ENCODE measurements at regions not wholly inside any gene's neighbourhood (a gene's known extent, or its start where the extent isn't known, plus 50 kb on each side); places are given as distances from the start of the nearest gene placed in this dataset.

GRCh38 chr3:102332934-102333333, 101.9 kb upstream of the ZPLD1 start:
- H3K27me3 Mint-ChIP-seq (ENCODE audit: unreplicated experiment): peaks cover 1% of the 10 kb centered on the region
- TF ChIP-seq, protein P1, sequence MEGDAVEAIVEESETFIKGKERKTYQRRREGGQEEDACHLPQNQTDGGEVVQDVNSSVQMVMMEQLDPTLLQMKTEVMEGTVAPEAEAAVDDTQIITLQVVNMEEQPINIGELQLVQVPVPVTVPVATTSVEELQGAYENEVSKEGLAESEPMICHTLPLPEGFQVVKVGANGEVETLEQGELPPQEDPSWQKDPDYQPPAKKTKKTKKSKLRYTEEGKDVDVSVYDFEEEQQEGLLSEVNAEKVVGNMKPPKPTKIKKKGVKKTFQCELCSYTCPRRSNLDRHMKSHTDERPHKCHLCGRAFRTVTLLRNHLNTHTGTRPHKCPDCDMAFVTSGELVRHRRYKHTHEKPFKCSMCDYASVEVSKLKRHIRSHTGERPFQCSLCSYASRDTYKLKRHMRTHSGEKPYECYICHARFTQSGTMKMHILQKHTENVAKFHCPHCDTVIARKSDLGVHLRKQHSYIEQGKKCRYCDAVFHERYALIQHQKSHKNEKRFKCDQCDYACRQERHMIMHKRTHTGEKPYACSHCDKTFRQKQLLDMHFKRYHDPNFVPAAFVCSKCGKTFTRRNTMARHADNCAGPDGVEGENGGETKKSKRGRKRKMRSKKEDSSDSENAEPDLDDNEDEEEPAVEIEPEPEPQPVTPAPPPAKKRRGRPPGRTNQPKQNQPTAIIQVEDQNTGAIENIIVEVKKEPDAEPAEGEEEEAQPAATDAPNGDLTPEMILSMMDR (IDR thresholded peaks at IDR 0.05; ENCODE audit: unreplicated experiment): no peak
- no peak overlapping the region for H3K27ac Mint-ChIP-seq (ENCODE audit: unreplicated experiment)
- H3K4me1 Mint-ChIP-seq (ENCODE audit: unreplicated experiment): no peaks in the 10 kb centered on the region
- no peak overlapping the region for H3K4me3 Mint-ChIP-seq (ENCODE audit: unreplicated experiment)
- no peaks in the 10 kb centered on the region for H3K36me3 Mint-ChIP-seq (ENCODE audit: low read depth, unreplicated experiment)
- no peak for DNase-seq (ENCODE audit: low spot score)
- no peaks in the 10 kb centered on the region for H3K9me3 Mint-ChIP-seq (ENCODE audit: unreplicated experiment)

GRCh38 chr3:102336130-102336529, 98.7 kb upstream of the ZPLD1 start:
- TF ChIP-seq, protein P1 (IDR thresholded peaks at IDR 0.05; ENCODE audit: unreplicated experiment): no peak
- Mint-ChIP-seq H3K36me3 (ENCODE audit: low read depth, unreplicated experiment) (no peaks in the 10 kb centered on the region), H3K4me3 (ENCODE audit: unreplicated experiment) (no peak overlapping the region), H3K27me3 (ENCODE audit: unreplicated experiment) (no peaks in the 10 kb centered on the region), H3K27ac (ENCODE audit: unreplicated experiment) (no peak overlapping the region), H3K4me1 (ENCODE audit: unreplicated experiment) (no peaks in the 10 kb centered on the region), H3K9me3 (ENCODE audit: unreplicated experiment) (no peaks in the 10 kb centered on the region)
- DNase-seq (ENCODE audit: low spot score): no peak

GRCh38 chr3:102339671-102340070, 95.1 kb upstream of the ZPLD1 start:
- Mint-ChIP-seq H3K4me3 (ENCODE audit: unreplicated experiment) (no peak overlapping the region), H3K9me3 (ENCODE audit: unreplicated experiment) (no peaks in the 10 kb centered on the region), H3K4me1 (ENCODE audit: unreplicated experiment) (no peaks in the 10 kb centered on the region), H3K27me3 (ENCODE audit: unreplicated experiment) (no peaks in the 10 kb centered on the region), H3K36me3 (ENCODE audit: low read depth, unreplicated experiment) (no peaks in the 10 kb centered on the region), H3K27ac (ENCODE audit: unreplicated experiment) (no peak overlapping the region)
- no peak for DNase-seq (ENCODE audit: low spot score)
- TF ChIP-seq, protein P1 (IDR thresholded peaks at IDR 0.05; ENCODE audit: unreplicated experiment): no peak

DNA sequence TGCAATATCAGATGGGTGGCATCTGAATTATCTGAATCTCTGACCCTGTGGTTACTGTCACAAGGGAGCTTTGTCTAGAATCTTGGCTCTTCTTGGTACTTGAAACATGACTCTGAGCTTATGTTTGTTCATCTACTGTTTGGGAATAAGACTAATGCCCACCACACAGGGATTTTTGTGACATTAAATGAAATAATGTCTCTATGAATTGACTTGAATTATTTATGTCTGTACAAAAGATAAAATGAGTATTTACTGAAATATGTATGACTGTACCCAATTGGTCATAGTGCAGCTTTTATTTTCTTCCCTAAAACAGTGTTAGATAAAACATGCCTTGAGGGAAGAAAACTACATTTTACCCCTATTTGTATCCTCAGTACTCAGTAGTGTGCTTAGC, 87.9 kb upstream of the ZPLD1 start:
- H3K36me3 Mint-ChIP-seq (ENCODE audit: low read depth, unreplicated experiment): no peaks in the 10 kb centered on the region
- TF ChIP-seq, protein P1 (IDR thresholded peaks at IDR 0.05; ENCODE audit: unreplicated experiment): no peak
- H3K4me1 Mint-ChIP-seq (ENCODE audit: unreplicated experiment): no peaks in the 10 kb centered on the region
- H3K9me3 Mint-ChIP-seq (ENCODE audit: unreplicated experiment): no peaks in the 10 kb centered on the region
- no peak for DNase-seq (ENCODE audit: low spot score)
- no peak overlapping the region for H3K27ac Mint-ChIP-seq (ENCODE audit: unreplicated experiment)
- no peaks in the 10 kb centered on the region for H3K27me3 Mint-ChIP-seq (ENCODE audit: unreplicated experiment)
- no peak overlapping the region for H3K4me3 Mint-ChIP-seq (ENCODE audit: unreplicated experiment)

DNA sequence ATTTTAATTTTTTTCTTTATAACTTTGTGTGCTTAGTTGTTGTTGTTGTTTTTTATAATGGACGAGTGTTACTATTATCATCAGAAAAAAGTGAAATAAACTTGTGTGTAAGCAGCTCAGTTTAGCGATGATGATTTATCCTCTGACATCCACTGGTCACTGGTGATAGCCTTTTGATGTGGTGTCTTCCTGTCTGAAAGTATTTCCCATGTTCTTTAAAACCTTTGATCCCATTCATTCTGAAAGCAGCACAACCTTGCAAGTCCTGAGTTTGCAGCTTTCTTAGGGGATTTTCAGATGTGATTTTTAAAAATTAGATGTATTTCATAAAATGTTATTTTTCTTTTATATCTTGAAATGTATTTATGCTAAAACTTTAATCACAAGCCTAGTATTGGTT, 85.9 kb upstream of the ZPLD1 start:
- Mint-ChIP-seq H3K27me3 (ENCODE audit: unreplicated experiment) (no peaks in the 10 kb centered on the region), H3K4me3 (ENCODE audit: unreplicated experiment) (no peak overlapping the region), H3K9me3 (ENCODE audit: unreplicated experiment) (no peaks in the 10 kb centered on the region), H3K4me1 (ENCODE audit: unreplicated experiment) (no peaks in the 10 kb centered on the region), H3K27ac (ENCODE audit: unreplicated experiment) (no peak overlapping the region), H3K36me3 (ENCODE audit: low read depth, unreplicated experiment) (no peaks in the 10 kb centered on the region)
- TF ChIP-seq, protein P1 (IDR thresholded peaks at IDR 0.05; ENCODE audit: unreplicated experiment): no peak
- DNase-seq (ENCODE audit: low spot score): no peak
